Adrenal gland (tissue), 9 donors: ENCODE measurements at regions not wholly inside any gene's neighbourhood (a gene's known extent, or its start where the extent isn't known, plus 50 kb on each side); places are given as distances from the start of the nearest gene placed in this dataset.

Source experiments
- DNase-seq, 7 donors: peaks; one replicate each; pipeline ENCODE4 v3.0.0-alpha.2; 2019 to 2020
- H3K27ac ChIP-seq, 5 donors: fragments of 200-600 bp; sonication (generic) in 4 of 5; 1 replicate in 3 of 5; 2 replicates in 2 of 5; pipeline versions ENCODE4 v1.5.1 to v1.8.0; 2016 to 2020; ENCODE audit warnings: mild to moderate bottlenecking in 1 of 5
- H3K27me3 ChIP-seq: fragments of 200-600 bp; 2 replicates; pipeline ENCODE4 v1.8.0; 2021
- H3K36me3 ChIP-seq, 2 donors: fragments of 200-600 bp; replicated peaks in 1 of 2; 1 replicate in 1 of 2; 2 replicates in 1 of 2; pipeline versions ENCODE4 v1.5.1 to v1.8.0; 2018 to 2022
- H3K4me1 ChIP-seq, 2 donors: fragments of 200-600 bp; replicated peaks in 1 of 2; 1 replicate in 1 of 2; 2 replicates in 1 of 2; pipeline versions ENCODE4 v1.5.1 to v1.8.0; 2018 to 2021
- H3K4me3 ChIP-seq, 4 donors: fragments of 200-600 bp; sonication (generic) in 3 of 4; one replicate each; pipeline ENCODE4 v1.5.1; 2016 to 2018
- H3K9me3 ChIP-seq, 3 donors: fragments of 200-600 bp; sonication (generic) in 1 of 3; replicated peaks in 1 of 3; 1 replicate in 2 of 3; 2 replicates in 1 of 3; pipeline versions ENCODE4 v1.5.1 to v1.8.0; 2016 to 2021
- POLR2A ChIP-seq, 2 donors: fragments of 450-650 bp; IDR thresholded peaks; one replicate each; pipeline ENCODE4 v1.6.1; 2017; ENCODE audit warnings: antibody characterized with exemption in 2 of 2, mild to moderate bottlenecking in 2 of 2, moderate library complexity in 1 of 2
- WGBS, 4 donors: extraction: QIAGEN DNeasy Blood & Tissue Kit in 2 of 4; methylation state at CpG; one replicate each; pipeline versions ENCODE4 v1.1.5 to v1.1.7; 2013 to 2017; 5-methylcytosine and 5-hydroxymethylcytosine counted together
- intact Hi-C, 2 donors: fragments of 100-400 bp; cut with DNase I; formaldehyde crosslinking; loops; one replicate each; pipeline versions ENCODE4 v1.14.1 to v1.15.0; 2022 to 2023
- TF ChIP-seq, protein P1 (sequence below), 6 experiments: fragments of 450-650 bp in 4 of 6; fragments of 200-600 bp in 2 of 6; sonication (generic) in 1 of 6; IDR thresholded peaks; 1 replicate in 5 of 6; 2 replicates in 1 of 6; pipeline versions ENCODE4 v1.5.1 to v1.8.0; 2016 to 2021; ENCODE audit warnings: antibody characterized with exemption in 6 of 6, mild to moderate bottlenecking in 2 of 6, moderate library complexity in 1 of 6
- donor health status: healthy with polysubstance abuse.
- donor health status: Bipolar disorder and iron deficiency.
- donor health status: DM: yes; HTN: yes; CAD: no.
- donor health status: DM: no; HTN: no; CAD: no.
- donor health status: DM: no; HTN: no; CAD: no.

DNA sequence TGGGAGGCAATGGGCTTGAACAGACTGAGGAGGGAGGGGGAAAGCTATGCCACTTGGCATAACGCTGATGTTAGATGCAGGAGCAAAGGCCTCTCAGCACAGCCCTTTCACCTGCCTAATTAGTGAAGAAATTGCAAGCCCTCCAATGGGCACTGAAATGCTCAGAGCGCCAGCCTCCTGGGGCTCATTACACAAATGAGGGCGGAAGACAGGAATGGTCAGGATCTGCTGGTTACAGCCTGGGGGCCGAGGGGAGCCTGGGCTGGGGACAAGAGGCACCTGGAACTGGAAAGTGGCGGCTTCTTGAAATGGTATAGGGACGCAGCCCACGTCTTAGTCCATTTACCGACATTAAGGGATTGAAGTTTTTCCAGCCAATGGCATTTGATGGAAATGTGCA, 50.2 kb upstream of the PLET1 start:
- Histone ChIP-seq H3K36me3 (no peaks in the 10 kb centered on the region), H3K27me3 (no peaks in the 10 kb centered on the region), H3K27ac (no peak overlapping the region), H3K4me3 (no peak overlapping the region), H3K9me3 (no peaks in the 10 kb centered on the region), H3K4me1 (peaks cover 0 to 4% of the 10 kb centered on the region in 2 donors)
- intact Hi-C loops = no loop called here
- DNase-seq = no peak
- WGBS, 4 donors = 89 to 93% (median 90%) methylated on average over 8 of the region's 8 CpGs
- TF ChIP-seq POLR2A (IDR thresholded peaks at IDR 0.05) = no peak
- TF ChIP-seq, protein P1, sequence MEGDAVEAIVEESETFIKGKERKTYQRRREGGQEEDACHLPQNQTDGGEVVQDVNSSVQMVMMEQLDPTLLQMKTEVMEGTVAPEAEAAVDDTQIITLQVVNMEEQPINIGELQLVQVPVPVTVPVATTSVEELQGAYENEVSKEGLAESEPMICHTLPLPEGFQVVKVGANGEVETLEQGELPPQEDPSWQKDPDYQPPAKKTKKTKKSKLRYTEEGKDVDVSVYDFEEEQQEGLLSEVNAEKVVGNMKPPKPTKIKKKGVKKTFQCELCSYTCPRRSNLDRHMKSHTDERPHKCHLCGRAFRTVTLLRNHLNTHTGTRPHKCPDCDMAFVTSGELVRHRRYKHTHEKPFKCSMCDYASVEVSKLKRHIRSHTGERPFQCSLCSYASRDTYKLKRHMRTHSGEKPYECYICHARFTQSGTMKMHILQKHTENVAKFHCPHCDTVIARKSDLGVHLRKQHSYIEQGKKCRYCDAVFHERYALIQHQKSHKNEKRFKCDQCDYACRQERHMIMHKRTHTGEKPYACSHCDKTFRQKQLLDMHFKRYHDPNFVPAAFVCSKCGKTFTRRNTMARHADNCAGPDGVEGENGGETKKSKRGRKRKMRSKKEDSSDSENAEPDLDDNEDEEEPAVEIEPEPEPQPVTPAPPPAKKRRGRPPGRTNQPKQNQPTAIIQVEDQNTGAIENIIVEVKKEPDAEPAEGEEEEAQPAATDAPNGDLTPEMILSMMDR (IDR thresholded peaks at IDR 0.05) = no peak

DNA sequence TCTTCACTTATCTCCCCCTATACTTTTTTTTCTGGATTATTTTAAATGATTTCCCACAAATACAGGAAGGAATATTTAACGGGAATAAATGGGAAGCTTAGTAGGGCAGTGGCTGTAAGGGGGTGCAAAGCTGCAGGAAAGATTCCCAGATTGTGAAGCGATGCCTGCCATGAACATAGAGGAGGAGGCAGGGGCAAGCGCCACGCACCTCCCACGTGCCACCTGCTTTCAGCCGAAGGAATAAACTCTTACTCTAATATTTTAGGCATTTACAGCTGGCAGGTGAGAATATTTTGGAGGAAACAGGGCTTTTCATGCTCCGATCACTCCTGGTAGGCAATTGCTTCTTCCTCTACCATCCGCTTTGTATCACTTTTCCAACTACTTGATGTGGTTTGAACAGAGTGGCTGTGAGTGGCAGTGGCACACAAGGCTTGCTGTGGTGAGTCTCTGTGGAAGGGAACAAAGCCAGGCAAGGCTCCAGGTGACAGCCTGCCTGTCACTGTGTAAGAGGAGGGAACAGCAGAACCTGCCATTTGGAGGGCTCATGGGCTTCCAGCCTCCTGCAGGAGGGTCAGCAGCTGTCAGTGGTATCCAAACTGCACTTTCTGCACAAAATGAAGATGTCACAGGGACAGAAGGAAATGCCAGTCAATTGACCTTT, 54.5 kb upstream of the PLET1 start:
- Histone ChIP-seq H3K4me1 (peaks cover 7% of the 10 kb centered on the region in 2 donors), H3K27ac (no peak overlapping the region), H3K36me3 (no peaks in the 10 kb centered on the region), H3K27me3 (no peaks in the 10 kb centered on the region), H3K9me3 (no peaks in the 10 kb centered on the region), H3K4me3 (no peak overlapping the region)
- intact Hi-C loops = no loop called here
- no peak for DNase-seq
- 91 to 95% (median 92%) methylated on average over 8 of the region's 8 CpGs for WGBS, 4 donors
- TF ChIP-seq, protein P1 (IDR thresholded peaks at IDR 0.05) = no peak
- no peak for TF ChIP-seq POLR2A (IDR thresholded peaks at IDR 0.05)

DNA sequence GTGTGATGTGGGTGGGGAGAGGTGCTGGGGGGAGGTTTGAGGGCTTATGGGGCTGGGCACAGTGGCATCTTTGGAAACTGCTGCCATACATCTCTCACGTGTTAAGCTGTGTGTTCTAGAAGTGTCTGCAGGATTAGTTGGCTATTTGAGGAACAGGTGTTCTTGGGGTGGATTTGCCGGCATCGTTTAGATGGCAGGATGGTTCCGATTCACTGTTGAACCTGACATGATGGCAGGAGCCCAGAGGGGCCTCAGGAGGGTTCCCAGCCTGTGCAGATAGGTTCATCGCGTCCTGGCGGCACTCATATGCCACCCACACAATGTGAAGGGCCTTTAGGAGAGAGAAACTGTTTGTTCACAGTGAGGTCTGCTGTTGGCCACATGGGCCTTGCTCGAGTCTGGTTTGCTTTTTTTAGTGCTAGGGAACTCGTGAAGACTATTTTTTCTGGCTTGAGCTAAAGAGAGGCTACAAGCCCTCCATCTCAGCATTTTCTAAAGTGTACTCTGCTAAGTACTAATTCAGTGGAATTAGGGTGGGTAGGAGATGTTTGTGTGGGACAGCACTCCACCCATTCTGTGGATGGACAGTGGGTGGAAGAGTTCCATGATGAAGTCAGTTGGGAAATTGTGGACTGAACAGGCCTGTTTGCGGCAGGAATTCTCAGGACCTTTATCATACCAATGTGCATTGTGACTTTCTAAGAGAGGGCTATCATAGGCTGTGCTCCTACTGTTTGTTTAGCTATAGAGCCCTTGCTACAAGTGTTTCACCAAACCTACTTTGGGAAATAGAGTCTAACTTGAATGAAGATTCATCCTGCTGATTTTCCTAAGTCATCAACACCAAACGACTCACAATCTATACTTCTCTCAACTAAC, 55.4 kb upstream of the PLET1 start:
- TF ChIP-seq, protein P1 (IDR thresholded peaks at IDR 0.05) = no peak
- TF ChIP-seq POLR2A (IDR thresholded peaks at IDR 0.05) = no peak
- intact Hi-C loops = no loop called here
- Histone ChIP-seq H3K4me1 (peaks cover 12% of the 10 kb centered on the region in 2 donors), H3K9me3 (no peaks in the 10 kb centered on the region), H3K4me3 (no peak overlapping the region), H3K36me3 (no peaks in the 10 kb centered on the region), H3K27ac (no peak overlapping the region), H3K27me3 (no peaks in the 10 kb centered on the region)
- no peak for DNase-seq
- 89 to 93% (median 91%) methylated on average over 10 to 11 of the region's 11 CpGs for WGBS, 4 donors

DNA sequence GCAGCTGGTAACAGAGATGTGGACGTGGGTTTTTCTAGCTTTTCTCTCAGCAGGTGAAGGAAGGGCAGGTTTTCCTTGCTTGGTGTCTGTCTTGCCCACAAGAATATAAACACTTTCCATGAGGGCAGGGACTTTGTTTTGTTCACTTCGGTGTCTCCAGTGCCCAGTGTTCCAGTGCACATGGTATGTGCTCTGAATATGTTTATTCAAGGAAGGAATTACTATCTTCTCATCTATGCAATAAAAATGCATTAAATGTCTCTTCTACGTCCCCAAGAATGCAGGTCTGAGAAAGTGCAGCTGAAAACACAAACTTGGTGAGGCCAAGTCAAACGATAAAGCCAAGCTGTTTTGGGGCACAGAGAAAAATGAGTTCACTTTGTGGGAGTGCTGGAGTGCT, 56.3 kb upstream of the PLET1 start:
- DNase-seq = no peak
- no peak overlapping the region for H3K4me3 ChIP-seq
- no peaks in the 10 kb centered on the region for H3K9me3 ChIP-seq
- peak overlapping the region in 2 of 5 donors; percentile 62 to 82 for H3K27ac ChIP-seq
- H3K27me3 ChIP-seq = no peaks in the 10 kb centered on the region
- intact Hi-C loops = no loop called here
- TF ChIP-seq, protein P1 (IDR thresholded peaks at IDR 0.05) = no peak
- no peak for TF ChIP-seq POLR2A (IDR thresholded peaks at IDR 0.05)
- peaks cover 19% of the 10 kb centered on the region in 2 donors for H3K4me1 ChIP-seq
- no peaks in the 10 kb centered on the region for H3K36me3 ChIP-seq
- 82 to 87% (median 84%) methylated on average over 4 of the region's 4 CpGs for WGBS, 4 donors
